ENCODE measurements at regions not wholly inside any gene's neighbourhood (a gene's known extent, or its start where the extent isn't known, plus 50 kb on each side); places are given as distances from the start of the nearest gene placed in this dataset.

GRCh38 chr22:49503321-49503720, 324.4 kb downstream of the BRD1 start:
- no peak for TF ChIP-seq CTCF (IDR thresholded peaks at IDR 0.05; ENCODE audit: insufficient read depth, low read depth, low read length, missing control alignments)
- DNase-seq (ENCODE audit: low read depth): no peak
- no peak overlapping the region for H3K4me3 ChIP-seq (ENCODE audit: low read length)

GRCh38 chr22:49502126-49502826, 325.4 kb downstream of the BRD1 start:
- H3K4me3 ChIP-seq (ENCODE audit: low read length): no peak overlapping the region
- TF ChIP-seq CTCF (IDR thresholded peaks at IDR 0.05; ENCODE audit: insufficient read depth, low read depth, low read length, missing control alignments): no peak
- no peak for DNase-seq (ENCODE audit: low read depth)

GRCh38 chr22:49500942-49501395, 326.7 kb downstream of the BRD1 start:
- no peak for TF ChIP-seq CTCF (IDR thresholded peaks at IDR 0.05; ENCODE audit: insufficient read depth, low read depth, low read length, missing control alignments)
- no peak overlapping the region for H3K4me3 ChIP-seq (ENCODE audit: low read length)
- no peak for DNase-seq (ENCODE audit: low read depth)

- no peak for TF ChIP-seq CTCF (IDR thresholded peaks at IDR 0.05; ENCODE audit: insufficient read depth, low read depth, low read length, missing control alignments)
- no peak overlapping the region for H3K4me3 ChIP-seq (ENCODE audit: low read length)
Measured at GRCh38 chr22:49500076-49500460, 327.6 kb downstream of the BRD1 start.

GRCh38 chr22:49499433-49500075, 328.1 kb downstream of the BRD1 start:
- no peak overlapping the region for H3K4me3 ChIP-seq (ENCODE audit: low read length)
- TF ChIP-seq CTCF (IDR thresholded peaks at IDR 0.05; ENCODE audit: insufficient read depth, low read depth, low read length, missing control alignments): no peak
- DNase-seq (ENCODE audit: low read depth): no peak

More at GRCh38 chr22:49500076-49500460, 327.6 kb downstream of the BRD1 start:
- DNase-seq (ENCODE audit: low read depth): no peak

- no peak for TF ChIP-seq CTCF (IDR thresholded peaks at IDR 0.05; ENCODE audit: insufficient read depth, low read depth, low read length, missing control alignments)
- peak; percentile 8 for DNase-seq (ENCODE audit: low read depth)
- H3K4me3 ChIP-seq (ENCODE audit: low read length): no peak overlapping the region
Measured at GRCh38 chr22:49497266-49497665, 330.4 kb downstream of the BRD1 start.

All from epithelial cell of esophagus (primary cell).